ENCODE measurements at regions not wholly inside any gene's neighbourhood (a gene's known extent, or its start where the extent isn't known, plus 50 kb on each side); places are given as distances from the start of the nearest gene placed in this dataset.

- TF ChIP-seq CTCF (IDR thresholded peaks at IDR 0.05), result no peak
- TF ChIP-seq POLR2A (IDR thresholded peaks at IDR 0.05), result no peak
Observed at GRCh38 chr2:67952066-67952465, 110.7 kb downstream of the C1D start.

Data from lower leg skin (tissue), 3 donors.